Activated CD8-positive, alpha-beta memory T cell treated with anti-CD3 and anti-CD28 coated beads for 1 hour (primary cell): ENCODE measurements at regions not wholly inside any gene's neighbourhood (a gene's known extent, or its start where the extent isn't known, plus 50 kb on each side); places are given as distances from the start of the nearest gene placed in this dataset.

Experiments used
- DNase-seq, 2 donors: peaks; one replicate each; pipeline ENCODE4 v3.0.0-alpha.2; 2020; ENCODE audit warnings: low read depth in 1 of 2; ENCODE audit errors: extremely low read depth in 1 of 2

GRCh38 chr1:65486613-65487012, 66.1 kb downstream of the LEPR start:
- DNase-seq = no peak

DNA sequence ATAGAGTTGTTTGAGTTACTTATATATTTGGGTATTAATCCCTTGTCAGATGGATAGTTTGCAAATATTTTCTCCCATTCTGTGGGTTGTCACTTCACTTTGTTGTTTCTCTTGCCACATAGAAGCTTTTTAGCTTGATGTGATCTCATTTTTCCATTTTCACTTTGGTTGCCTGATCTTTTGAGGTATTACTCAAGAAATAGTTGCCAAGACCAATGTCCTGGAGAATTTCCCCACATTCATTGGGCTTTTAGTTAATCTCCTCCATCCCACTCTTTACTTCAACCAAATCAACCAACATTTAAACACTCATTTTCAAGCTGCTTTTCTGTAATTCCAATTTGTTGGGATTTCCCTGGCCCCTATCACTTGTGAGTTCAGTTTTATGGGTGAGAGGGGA, 69.0 kb downstream of the LEPR start:
- DNase-seq = no peak

- no peak for DNase-seq
Observed at GRCh38 chr1:65490231-65491009, 70.0 kb downstream of the LEPR start.

GRCh38 chr1:65491472-65491871, 71.0 kb downstream of the LEPR start:
- no peak for DNase-seq

DNA sequence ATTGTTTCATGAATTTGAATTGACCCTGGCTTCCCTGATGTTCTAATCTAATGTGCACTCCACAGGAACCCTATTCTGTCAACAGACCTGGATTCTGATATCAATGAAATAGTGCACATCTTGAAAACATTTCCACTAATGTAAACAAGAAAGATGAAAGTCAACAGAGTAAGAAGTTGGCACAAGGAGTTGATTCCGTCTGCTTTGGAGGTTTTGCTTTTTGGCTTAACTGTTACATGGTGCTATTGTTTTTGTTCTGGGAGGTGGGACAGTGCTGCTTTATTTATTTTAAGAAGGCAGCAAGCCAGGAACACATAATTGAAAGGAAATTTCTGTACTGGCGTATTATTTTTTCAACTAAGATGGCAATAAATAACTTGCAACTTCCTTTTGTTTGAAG, 73.3 kb downstream of the LEPR start:
- no peak for DNase-seq

DNA sequence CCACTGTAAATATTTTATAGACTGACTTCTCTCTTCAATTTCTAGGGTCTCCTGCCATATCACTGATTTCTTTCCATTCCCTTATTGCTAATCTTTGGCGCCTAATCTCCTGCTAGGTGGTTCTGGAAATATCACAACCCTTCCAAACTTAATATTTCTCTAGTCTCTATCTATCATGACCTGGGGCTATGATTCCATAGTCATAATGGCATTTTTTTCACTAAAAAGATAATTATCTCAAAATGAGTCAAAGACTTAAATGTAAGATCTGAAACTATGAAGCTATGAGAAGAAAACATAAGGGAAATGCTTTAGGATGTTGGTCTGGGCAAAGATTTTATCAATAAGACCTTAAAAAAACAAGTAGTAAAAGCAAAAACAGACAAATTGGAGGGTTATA, 74.2 kb downstream of the LEPR start:
- no peak for DNase-seq

- no peak for DNase-seq
Observed at GRCh38 chr1:65495137-65495536, 74.7 kb downstream of the LEPR start.

DNA sequence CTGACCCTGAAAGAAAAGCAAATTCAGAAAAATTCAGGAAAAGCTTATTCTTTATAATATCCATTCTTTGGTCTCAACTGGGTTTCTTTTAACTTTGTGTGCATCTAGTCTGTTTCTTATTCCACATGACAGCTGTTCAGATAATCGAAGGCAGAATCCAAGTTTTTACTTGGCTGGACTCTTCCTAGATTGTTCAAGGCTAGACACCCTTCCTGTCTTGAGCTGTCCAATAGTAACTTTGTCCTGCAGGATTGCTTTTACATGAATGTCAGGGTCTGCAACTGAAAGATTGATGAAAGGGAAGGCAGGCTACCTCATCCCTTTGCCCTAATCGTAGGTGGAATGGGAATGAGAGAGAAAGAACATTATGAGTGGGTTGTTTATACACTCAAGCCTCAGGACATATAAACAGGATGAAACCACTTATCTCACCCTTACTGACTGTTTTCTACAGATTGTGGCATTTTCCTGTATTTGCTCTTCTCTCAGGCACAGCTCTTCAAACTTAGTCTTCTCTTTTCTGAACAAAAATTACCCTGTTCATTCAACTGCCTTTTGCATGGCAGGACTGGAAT, 76.9 kb downstream of the LEPR start:
- no peak for DNase-seq

DNA sequence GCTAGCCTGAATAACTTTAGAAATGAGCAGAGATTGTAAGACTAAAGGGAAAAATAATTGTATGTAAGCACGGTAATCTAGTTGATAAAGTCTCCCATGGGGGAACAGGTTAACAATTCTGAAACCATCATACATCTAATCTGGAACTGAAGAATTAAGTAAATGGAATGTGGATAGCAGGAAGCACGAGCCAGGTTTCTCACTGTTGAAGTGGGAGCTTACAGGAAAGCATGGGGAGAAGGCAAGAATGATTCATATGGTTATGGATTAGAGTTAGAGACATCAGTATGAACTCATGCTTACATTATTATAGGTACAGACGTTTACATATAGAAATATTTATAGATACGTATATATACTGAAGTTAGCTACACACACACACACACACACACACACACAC, 83.0 kb downstream of the LEPR start:
- DNase-seq = no peak

- DNase-seq = no peak
Observed at GRCh38 chr1:65504263-65504662, 83.8 kb downstream of the LEPR start.

DNA sequence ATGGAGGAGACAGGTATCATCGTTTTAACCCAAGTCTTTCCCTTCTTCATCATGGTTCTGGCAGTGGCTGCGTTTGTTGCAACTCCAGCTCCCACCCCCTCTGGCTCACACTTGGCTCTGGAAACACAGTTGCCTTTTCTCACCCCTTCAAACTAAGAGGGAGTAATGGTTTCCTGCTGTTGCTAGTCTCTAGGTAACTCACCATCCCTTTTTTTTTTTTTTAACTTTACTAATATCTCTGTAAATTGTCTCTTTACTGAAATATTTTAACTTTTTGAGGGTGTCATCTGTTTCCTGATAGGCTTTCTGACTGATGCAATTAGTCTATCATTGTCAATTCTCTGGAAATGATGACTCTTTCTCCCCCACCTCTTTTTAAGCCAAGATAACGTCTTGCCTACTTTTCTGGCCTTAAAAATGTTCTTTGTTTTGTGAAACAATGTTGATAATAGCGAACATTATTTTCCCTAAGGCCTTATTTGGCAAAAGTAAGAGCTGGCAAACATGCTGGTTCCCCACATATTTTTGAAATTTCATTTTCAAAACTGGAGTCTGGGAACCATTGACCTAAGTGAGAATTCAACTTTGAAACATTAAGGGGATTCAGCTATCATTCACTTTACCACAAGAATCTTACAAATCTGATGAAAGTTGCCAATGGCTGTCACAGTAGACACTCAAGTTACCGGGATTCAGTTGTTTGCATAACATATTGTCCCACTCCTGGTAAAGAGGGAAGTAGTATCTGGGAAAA, 85.3 kb downstream of the LEPR start:
- DNase-seq = no peak

GRCh38 chr1:65508051-65508450, 87.6 kb downstream of the LEPR start:
- DNase-seq = no peak

GRCh38 chr1:65509912-65510680, 89.6 kb downstream of the LEPR start:
- DNase-seq = no peak

- no peak for DNase-seq
Observed at GRCh38 chr1:65510961-65511360, 90.5 kb downstream of the LEPR start.

- DNase-seq = no peak
Observed at GRCh38 chr1:65512383-65512782, 91.9 kb downstream of the LEPR start.

- no peak for DNase-seq
Observed at GRCh38 chr1:65512967-65513780, 92.7 kb downstream of the LEPR start.

DNA sequence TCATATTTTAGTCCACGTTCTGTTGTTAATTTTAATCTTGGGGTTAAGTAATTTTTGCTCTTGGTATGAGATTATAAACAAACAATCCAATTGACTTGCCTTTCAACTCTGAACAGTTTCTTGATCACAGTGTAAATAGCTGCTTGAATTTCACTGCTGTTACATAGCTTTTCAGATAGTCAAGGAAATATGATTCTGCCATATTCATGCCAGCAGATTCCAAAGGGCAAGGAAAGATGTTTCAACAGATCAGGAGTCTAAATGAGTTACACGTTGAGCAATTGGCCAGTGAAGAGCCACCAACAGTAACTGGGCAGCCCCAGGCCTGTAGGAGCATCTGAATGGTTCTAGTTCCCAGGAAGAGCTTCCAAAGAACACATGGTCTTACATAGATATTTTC, 93.6 kb downstream of the LEPR start:
- DNase-seq = no peak

DNA sequence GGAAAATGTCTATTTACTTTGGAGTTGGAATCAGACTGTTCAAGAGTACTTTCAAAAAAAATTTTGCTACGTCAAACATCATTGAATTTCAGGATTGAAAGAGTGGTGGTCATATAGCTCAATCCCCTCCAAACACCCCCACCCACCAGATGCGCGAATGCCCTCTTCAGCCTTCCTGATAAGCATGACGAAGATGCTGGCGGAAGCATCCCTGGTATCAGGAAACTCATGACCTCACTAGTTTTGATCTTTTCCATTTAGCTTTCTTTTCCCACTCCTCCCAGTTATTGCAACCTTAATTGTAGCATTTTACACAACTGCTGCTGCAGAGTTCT, 104.4 kb downstream of the LEPR start:
- no peak for DNase-seq

DNA sequence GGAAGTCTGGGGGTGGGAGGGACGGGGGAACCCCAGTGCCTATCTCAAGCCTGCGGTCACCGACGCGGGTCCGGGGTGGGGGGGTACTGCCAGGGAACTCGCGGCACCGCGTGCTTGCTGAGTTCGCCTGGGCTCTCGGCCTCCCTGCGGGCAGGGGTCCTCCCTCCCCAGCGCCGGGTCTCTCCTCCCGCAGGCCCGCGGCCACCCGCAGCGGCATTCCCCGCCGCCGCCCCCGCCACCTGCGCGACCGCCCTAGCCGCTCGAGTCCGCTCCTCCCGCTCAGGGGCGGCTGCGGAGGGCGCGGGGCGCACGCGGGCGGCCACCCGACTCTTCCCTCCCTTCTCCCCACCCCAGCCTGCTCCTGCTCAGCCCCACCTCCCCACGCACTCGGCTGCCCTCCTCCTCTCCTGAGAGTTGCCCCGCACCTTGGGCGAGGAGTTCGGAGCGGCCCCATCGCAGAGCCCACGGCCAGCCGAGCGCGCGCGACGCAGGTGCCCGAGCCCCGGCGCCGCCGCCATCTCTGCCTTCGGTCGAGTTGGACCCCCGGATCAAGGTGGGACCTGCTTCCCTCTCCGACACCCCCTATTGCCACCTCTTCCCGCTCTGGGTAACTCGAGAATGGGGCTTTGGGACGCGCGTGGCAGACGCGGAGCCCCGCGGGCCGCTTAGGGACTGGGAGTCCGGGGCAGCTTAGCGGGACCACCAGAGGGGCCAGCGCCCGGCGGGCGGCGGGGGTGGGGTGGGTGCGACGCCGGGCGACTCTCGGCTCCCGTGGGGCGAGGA, 105.0 kb downstream of the LEPR start:
- no peak for DNase-seq

DNA sequence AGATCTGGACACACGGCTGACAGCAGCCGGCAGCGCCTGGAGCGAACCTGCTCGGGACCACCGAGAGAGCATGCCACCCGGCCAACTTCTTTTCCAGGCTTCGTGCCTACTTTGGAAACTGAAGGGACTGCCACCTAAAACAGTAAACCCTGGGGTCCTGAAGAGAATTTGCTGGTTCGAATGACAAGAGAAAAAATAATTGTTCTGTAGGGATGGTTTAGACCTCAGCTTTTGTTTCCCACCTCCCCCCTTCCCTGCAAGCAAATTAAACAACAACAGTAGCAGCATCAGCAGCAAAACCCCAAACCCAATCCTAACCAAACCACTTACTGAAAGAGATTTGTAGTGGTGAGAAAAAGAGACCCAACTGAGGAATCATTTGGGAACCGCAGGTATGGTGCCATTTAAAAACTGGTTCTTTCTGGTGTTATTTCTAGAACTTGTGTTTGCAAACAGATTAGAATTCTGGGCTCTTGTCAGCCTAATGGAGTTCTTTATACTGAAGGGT, 105.6 kb downstream of the LEPR start:
- no peak for DNase-seq
